ENCODE measurements at regions not wholly inside any gene's neighbourhood (a gene's known extent, or its start where the extent isn't known, plus 50 kb on each side); places are given as distances from the start of the nearest gene placed in this dataset.
"Not testable (repeated sequence)": the region's sequence is repeated elsewhere in the genome, so short reads cannot be mapped to it uniquely, and the experiment has no call there.

DNA sequence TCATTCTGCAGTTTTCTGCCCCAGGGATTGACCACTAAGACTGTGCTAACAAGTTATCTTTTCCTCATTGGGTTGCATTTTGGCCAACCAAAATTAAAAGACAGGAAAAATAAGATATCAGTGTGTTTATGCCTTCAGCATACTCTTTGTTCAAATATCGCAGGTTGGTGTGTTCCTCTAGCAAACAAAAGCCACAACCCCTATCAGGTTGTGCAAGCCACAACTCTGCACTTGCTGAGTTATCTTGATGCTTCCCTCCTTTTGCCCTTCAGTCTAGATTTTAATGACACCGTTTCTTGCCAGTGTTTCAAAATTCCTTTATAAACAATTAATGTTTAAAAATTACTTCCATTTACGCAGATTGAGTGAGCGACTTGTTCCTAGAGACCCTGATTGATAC lies 1164.2 kb downstream of the NSUN3 start:
- WGBS: 90% methylated on average over 4 of the region's 4 CpGs
- intact Hi-C loops (cut with DNase I): no loop called here
- H3K9me3 ChIP-seq: no peaks in the 10 kb centered on the region
- no peaks in the 10 kb centered on the region for H3K4me1 ChIP-seq
- H3K36me3 ChIP-seq: no peaks in the 10 kb centered on the region
- TF ChIP-seq POLR2A (IDR thresholded peaks at IDR 0.05; ENCODE audit: low read depth) (no peak), POLR2AphosphoS5 (IDR thresholded peaks at IDR 0.05) (no peak)
- H3K27ac ChIP-seq (replicated peaks in 1 of 4): no peak overlapping the region
- no peak overlapping the region for H3K4me3 ChIP-seq
- H3K27me3 ChIP-seq: no peaks in the 10 kb centered on the region
- DNase-seq (ENCODE audit: extremely low spot score): no peak

DNA sequence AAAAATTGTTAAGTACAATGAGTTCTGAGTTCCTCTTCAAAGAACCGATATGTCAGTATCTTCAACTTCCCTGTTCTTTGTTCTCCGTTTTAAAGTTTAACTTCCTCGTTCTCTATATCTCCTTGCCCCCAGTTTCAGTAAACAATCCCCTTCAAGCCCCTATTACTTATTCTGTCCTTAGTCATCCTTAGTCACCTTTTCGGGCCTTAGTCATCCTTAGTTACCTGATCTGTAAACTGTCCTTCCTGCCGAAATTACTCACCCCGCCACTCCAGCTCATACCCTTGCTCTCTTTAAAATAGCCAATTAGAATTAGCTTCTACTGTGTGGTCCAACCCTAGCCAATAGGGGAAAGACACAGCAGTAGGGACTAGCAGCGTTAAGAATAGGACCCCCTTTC lies 1165.6 kb downstream of the NSUN3 start:
- H3K36me3 ChIP-seq: no peaks in the 10 kb centered on the region
- H3K4me3 ChIP-seq: no peak overlapping the region
- H3K9me3 ChIP-seq: no peaks in the 10 kb centered on the region
- TF ChIP-seq POLR2AphosphoS5 (IDR thresholded peaks at IDR 0.05) (no peak), CTCF (IDR thresholded peaks at IDR 0.05) (no peak), EP300 (IDR thresholded peaks at IDR 0.05) (no peak), POLR2A (IDR thresholded peaks at IDR 0.05; ENCODE audit: low read depth) (no peak)
- no peaks in the 10 kb centered on the region for H3K27me3 ChIP-seq
- intact Hi-C loops (cut with DNase I): no loop called here
- DNase-seq (ENCODE audit: extremely low spot score): no peak
- H3K27ac ChIP-seq (replicated peaks in 1 of 4): no peak overlapping the region
- WGBS: 96% methylated on average over 7 of the region's 7 CpGs
- H3K4me1 ChIP-seq: no peaks in the 10 kb centered on the region

DNA sequence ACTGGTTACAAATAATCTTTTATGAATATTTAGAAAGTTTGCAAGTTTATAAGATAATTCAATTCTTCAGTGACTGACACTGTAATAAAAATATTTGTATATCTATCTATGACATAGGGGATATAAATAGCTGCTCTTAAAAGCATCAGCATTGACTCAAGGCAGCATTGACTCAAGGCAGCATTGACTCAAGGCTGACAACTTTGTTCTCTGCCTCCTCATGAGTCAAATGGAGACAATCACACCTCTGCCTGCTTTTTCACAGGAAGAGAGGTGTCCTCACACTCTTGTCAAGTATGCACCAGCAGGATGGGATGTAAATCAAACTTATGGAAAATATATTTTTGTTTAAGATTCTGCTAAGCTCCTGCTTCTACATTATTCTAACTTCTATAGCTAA lies 1173.1 kb downstream of the NSUN3 start:
- no peaks in the 10 kb centered on the region for H3K36me3 ChIP-seq
- H3K9me3 ChIP-seq: no peaks in the 10 kb centered on the region
- no peaks in the 10 kb centered on the region for H3K4me1 ChIP-seq
- H3K4me3 ChIP-seq: no peak overlapping the region
- intact Hi-C loops (cut with DNase I): no loop called here
- no peaks in the 10 kb centered on the region for H3K27me3 ChIP-seq
- no peak overlapping the region for H3K27ac ChIP-seq (replicated peaks in 1 of 4)
- no peak for DNase-seq (ENCODE audit: extremely low spot score)
- TF ChIP-seq POLR2AphosphoS5 (IDR thresholded peaks at IDR 0.05): no peak
- no peak for TF ChIP-seq CTCF (IDR thresholded peaks at IDR 0.05)
- no peak for TF ChIP-seq POLR2A (IDR thresholded peaks at IDR 0.05; ENCODE audit: low read depth)
- no peak for TF ChIP-seq EP300 (IDR thresholded peaks at IDR 0.05)

DNA sequence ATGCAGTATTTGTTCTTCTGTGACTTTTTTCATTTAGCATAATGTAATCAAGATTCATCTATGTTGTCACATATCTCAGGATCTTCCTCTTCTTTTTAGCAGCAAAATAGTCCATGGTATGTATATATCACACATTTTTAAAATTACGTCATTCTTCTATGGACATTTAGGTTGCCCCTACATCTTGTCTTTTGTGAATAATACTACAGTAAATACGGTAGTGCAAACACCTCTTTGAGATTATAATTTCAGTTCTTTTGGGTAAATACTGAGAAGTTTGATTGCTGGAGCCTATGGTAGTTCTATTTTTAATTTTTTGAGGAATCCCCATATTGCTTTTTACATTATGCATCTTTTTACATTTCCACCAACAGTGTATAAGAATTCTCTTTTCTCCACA lies 1174.9 kb downstream of the NSUN3 start:
- no peaks in the 10 kb centered on the region for H3K27me3 ChIP-seq
- H3K9me3 ChIP-seq: no peaks in the 10 kb centered on the region
- 45% methylated on average over 2 of the region's 2 CpGs for WGBS
- TF ChIP-seq EP300 (IDR thresholded peaks at IDR 0.05) (no peak), CTCF (IDR thresholded peaks at IDR 0.05) (no peak), POLR2AphosphoS5 (IDR thresholded peaks at IDR 0.05) (no peak), POLR2A (IDR thresholded peaks at IDR 0.05; ENCODE audit: low read depth) (no peak)
- intact Hi-C loops (cut with DNase I): no loop called here
- no peak for DNase-seq (ENCODE audit: extremely low spot score)
- H3K27ac ChIP-seq (replicated peaks in 1 of 4): no peak overlapping the region
- H3K4me3 ChIP-seq: no peak overlapping the region
- no peaks in the 10 kb centered on the region for H3K4me1 ChIP-seq
- H3K36me3 ChIP-seq: no peaks in the 10 kb centered on the region

DNA sequence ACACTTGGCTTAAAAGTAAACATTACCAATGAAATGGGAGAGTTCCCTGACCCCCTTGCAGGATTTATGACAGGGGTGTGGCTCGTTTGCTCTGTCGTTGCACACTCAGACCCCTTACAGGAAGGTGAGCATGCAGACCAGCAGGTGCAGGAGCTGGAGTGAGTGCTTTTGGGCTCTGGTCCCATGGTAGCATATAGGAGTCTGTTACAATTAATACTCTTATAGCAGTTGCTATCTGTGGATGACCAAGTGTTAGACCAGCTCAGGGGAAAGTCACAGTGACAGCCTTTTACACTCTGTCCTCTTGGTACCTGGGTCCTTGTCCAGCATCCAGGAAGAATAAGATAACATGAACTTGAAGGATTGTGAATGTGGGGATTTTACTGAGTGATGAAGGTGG lies 1177.5 kb downstream of the NSUN3 start:
- H3K9me3 ChIP-seq: no peaks in the 10 kb centered on the region
- intact Hi-C loops (cut with DNase I): no loop called here
- H3K36me3 ChIP-seq: no peaks in the 10 kb centered on the region
- WGBS: 79% methylated on average over 2 of the region's 2 CpGs
- H3K27ac ChIP-seq (replicated peaks in 1 of 4): no peak overlapping the region
- no peak for TF ChIP-seq POLR2A (IDR thresholded peaks at IDR 0.05; ENCODE audit: low read depth)
- no peak for TF ChIP-seq EP300 (IDR thresholded peaks at IDR 0.05)
- TF ChIP-seq CTCF (IDR thresholded peaks at IDR 0.05): no peak
- no peak for TF ChIP-seq POLR2AphosphoS5 (IDR thresholded peaks at IDR 0.05)
- H3K4me3 ChIP-seq: no peak overlapping the region
- no peaks in the 10 kb centered on the region for H3K4me1 ChIP-seq
- H3K27me3 ChIP-seq: no peaks in the 10 kb centered on the region
- no peak for DNase-seq (ENCODE audit: extremely low spot score)

GRCh38 chr3:95241256-95241655 lies 1178.4 kb downstream of the NSUN3 start:
- DNase-seq (ENCODE audit: extremely low spot score); intact Hi-C loops (cut with DNase I); H3K9me3 ChIP-seq: not testable (repeated sequence)

More at GRCh38 chr3:95241256-95241655, 1178.4 kb downstream of the NSUN3 start:
- 88% methylated on average over 9 of the region's 9 CpGs for WGBS
- H3K36me3 ChIP-seq; H3K4me3 ChIP-seq; H3K27ac ChIP-seq (replicated peaks in 1 of 4); H3K27me3 ChIP-seq; H3K4me1 ChIP-seq: not testable (repeated sequence)
